Esophagus (tissue), 2 donors: ENCODE measurements at regions not wholly inside any gene's neighbourhood (a gene's known extent, or its start where the extent isn't known, plus 50 kb on each side); places are given as distances from the start of the nearest gene placed in this dataset.
A peak's percentile ranks its signal among the peaks of the same experiment; 100 is the strongest.

Experiments
- H3K27ac ChIP-seq, 2 donors: one replicate each; pipeline ENCODE4 v1.5.1; 2013; ENCODE audit warnings: low read depth in 2 of 2, mild to moderate bottlenecking in 2 of 2, inconsistent platforms in 1 of 2, low read length in 1 of 2, moderate library complexity in 1 of 2
- H3K27me3 ChIP-seq, 2 donors: one replicate each; pipeline ENCODE4 v1.6.1; 2013; ENCODE audit warnings: low read length in 2 of 2, control low read depth in 1 of 2, mild to moderate bottlenecking in 1 of 2; ENCODE audit not compliant: insufficient read depth in 2 of 2, control insufficient read depth in 1 of 2
- H3K36me3 ChIP-seq, 2 donors: one replicate each; pipeline ENCODE4 v1.6.1; 2013; ENCODE audit warnings: low read length in 1 of 2; ENCODE audit not compliant: control insufficient read depth in 2 of 2, insufficient read depth in 2 of 2
- H3K4me1 ChIP-seq, 2 donors: one replicate each; pipeline ENCODE4 v1.6.1; 2013; ENCODE audit warnings: low read length in 1 of 2; ENCODE audit not compliant: control insufficient read depth in 2 of 2, insufficient read depth in 2 of 2
- H3K4me3 ChIP-seq, 2 donors: one replicate each; pipeline ENCODE4 v1.5.1; 2013; ENCODE audit warnings: low read length in 2 of 2, mild to moderate bottlenecking in 2 of 2, low read depth in 1 of 2, moderate library complexity in 1 of 2
- H3K9me3 ChIP-seq, 2 donors: one replicate each; pipeline ENCODE4 v1.6.1; 2013; ENCODE audit warnings: mild to moderate bottlenecking in 2 of 2, low read depth in 1 of 2, low read length in 1 of 2, moderate library complexity in 1 of 2; ENCODE audit not compliant: control insufficient read depth in 2 of 2, insufficient read depth in 1 of 2
- WGBS, 2 donors: extraction: QIAGEN DNeasy Blood & Tissue Kit; methylation state at CpG; one replicate each; pipeline ENCODE4 v1.1.7; 2013; 5-methylcytosine and 5-hydroxymethylcytosine counted together
- donor health status: healthy with polysubstance abuse.
- donor health status: Bipolar disorder and iron deficiency.

DNA sequence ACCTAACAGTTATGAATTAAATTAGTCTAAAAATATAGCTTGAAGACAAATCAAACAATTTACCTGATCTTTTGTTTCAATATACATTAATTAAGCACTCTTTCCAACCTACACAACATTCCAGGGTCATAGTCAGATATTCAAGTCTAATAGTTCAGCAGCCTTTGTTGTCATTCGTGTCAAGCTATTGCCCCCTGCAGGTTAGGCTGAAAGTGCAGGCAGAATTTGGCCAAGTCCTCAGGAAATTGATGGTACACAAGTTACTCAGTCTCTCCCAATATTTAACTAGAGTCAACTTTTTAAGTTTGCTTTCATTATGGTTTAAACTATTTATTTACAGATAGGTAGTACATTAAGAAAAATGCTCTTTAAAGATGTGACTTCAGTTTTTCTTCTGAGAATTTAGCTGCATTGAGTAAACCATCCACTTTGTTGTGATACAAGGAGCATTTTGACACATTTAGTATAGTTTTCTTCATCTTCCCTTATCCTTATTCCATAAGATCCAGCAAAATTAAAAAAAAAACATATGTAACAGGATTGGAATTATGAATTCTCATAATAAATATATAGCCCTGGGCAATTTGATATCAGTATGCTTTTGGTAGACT lies 130.3 kb upstream of the DPYD start:
- 0 to 1% methylated on average over 1 of the region's 1 CpG for WGBS, 2 donors
- H3K27ac ChIP-seq = no peak overlapping the region
- H3K4me1 ChIP-seq = peaks cover 5 to 6% of the 10 kb centered on the region in 2 donors
- H3K9me3 ChIP-seq = peaks cover 0 to 5% of the 10 kb centered on the region in 2 donors
- H3K27me3 ChIP-seq = peaks cover 0 to 10% of the 10 kb centered on the region in 2 donors
- H3K36me3 ChIP-seq = no peaks in the 10 kb centered on the region
- no peak overlapping the region for H3K4me3 ChIP-seq

DNA sequence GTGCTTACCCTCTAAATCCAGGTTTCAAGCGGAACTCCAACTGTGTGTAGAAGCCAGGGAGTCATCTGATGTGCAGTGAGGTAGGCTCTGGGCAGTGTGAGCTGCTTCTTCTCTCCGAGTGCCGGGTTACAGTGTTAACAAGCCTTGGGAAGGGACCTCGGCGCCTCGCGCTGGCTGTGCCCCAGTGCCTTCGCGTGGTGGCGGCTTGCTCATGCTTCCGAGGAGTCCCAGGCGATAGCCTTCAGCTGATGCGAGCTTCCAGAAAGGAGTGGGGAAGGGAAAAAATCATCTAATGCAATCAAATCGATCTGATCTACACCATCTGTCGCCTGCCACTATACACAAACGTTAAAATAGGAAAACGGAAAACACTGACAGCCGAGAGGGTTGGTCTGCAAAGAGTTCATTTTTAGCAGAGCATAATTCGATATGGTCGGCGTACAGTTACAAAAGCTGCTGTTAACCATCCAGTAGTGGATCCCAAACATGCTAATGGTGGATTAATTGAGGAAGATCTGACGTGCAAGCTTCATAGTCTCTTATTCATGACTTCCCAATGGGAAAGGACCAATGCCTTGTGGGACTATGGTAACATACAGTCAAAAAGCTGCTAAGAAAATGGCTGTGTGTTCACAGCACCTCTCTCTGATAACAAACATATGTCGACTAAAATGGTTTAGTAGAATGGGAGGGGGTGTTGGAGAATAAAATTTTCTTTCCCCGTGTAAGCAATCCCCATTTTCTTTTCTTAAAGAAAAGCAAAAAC lies 128.7 kb upstream of the DPYD start:
- H3K4me1 ChIP-seq = peaks cover 11 to 13% of the 10 kb centered on the region in 2 donors
- 13 to 15% methylated on average over 24 of the region's 24 CpGs for WGBS, 2 donors
- no peaks in the 10 kb centered on the region for H3K36me3 ChIP-seq
- H3K27me3 ChIP-seq = peaks cover 0 to 21% of the 10 kb centered on the region in 2 donors
- peaks cover 0 to 5% of the 10 kb centered on the region in 2 donors for H3K9me3 ChIP-seq
- H3K4me3 ChIP-seq = no peak overlapping the region
- no peak overlapping the region for H3K27ac ChIP-seq

DNA sequence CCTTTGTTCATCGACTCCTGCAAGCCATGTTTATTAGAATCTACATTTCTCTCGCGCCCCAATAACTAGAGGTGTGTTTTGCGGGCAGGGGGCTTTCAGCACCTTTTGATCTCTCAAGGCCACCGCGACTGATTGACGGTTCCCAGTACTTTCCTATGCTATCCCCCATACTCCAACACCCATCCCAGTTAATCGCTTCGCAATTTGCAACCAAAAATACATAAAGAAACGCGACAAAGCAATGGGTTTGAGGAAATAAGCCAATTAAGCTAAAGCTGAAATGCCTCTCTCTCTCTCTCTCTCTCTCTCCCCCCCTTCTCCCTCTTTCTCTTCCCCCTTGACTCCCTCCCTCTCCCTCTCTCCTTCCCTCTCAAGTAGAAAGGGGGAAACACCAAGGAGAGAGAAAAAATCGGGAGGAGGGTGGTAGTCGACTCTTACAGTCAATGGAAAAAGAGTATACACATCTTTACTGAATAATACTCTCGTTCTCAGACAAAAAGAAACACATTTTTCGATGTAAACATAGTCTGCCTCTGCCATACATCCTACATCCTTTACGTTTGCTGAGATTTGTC lies 128.0 kb upstream of the DPYD start:
- H3K27ac ChIP-seq = no peak overlapping the region
- peaks cover 0 to 5% of the 10 kb centered on the region in 2 donors for H3K9me3 ChIP-seq
- H3K4me1 ChIP-seq = peaks cover 11 to 13% of the 10 kb centered on the region in 2 donors
- WGBS, 2 donors = 5 to 6% methylated on average over 16 of the region's 16 CpGs
- H3K27me3 ChIP-seq = peaks cover 0 to 24% of the 10 kb centered on the region in 2 donors
- H3K4me3 ChIP-seq = no peak overlapping the region
- no peaks in the 10 kb centered on the region for H3K36me3 ChIP-seq

DNA sequence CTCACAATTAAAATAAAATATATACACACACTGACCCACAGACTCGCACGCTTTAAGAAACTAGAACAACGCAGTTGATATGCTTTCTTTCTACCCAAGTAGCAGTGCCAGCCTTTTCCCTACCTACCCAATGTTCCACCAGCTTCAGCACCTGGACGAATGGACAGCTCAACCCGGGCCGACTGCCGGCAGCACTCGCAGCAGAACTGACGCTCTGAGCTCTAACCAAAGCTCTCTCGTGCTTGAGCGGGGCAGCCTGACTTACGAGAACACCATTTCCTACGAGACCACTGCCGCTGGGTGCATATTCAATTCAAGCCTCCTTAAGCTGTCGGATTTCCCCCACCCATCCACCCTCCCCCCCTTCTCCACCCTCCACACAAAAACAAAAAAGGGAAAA lies 127.4 kb upstream of the DPYD start:
- no peak overlapping the region for H3K4me3 ChIP-seq
- H3K27me3 ChIP-seq = peaks cover 0 to 21% of the 10 kb centered on the region in 2 donors
- H3K27ac ChIP-seq = no peak overlapping the region
- H3K4me1 ChIP-seq = peaks cover 6 to 11% of the 10 kb centered on the region in 2 donors
- H3K36me3 ChIP-seq = no peaks in the 10 kb centered on the region
- WGBS, 2 donors = 1 to 2% methylated on average over 15 of the region's 15 CpGs
- H3K9me3 ChIP-seq = peaks cover 0 to 5% of the 10 kb centered on the region in 2 donors

DNA sequence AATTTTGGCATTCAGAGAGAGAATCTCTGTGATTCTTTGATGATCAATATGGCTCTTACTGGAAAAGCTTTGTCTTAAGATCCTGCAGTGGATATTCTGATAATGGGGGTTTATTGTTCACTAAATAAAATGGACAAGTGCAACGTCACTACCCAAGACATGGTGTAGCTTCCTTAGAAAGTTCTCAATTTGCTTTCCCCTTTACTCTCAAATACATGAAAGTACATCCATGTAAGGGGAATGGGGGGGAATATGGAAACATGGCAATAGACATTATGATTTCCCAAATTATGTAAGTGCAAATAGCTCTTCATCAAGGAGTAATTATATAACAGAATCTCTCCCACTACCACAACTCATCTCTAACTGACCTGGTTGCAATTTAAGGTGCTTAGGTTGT lies 126.3 kb upstream of the DPYD start:
- H3K27ac ChIP-seq = no peak overlapping the region
- H3K4me3 ChIP-seq = no peak overlapping the region
- H3K27me3 ChIP-seq = peaks cover 0 to 21% of the 10 kb centered on the region in 2 donors
- 34 to 39% methylated on average over 1 of the region's 1 CpG for WGBS, 2 donors
- H3K9me3 ChIP-seq = peaks cover 0 to 5% of the 10 kb centered on the region in 2 donors
- peaks cover 6 to 10% of the 10 kb centered on the region in 2 donors for H3K4me1 ChIP-seq
- H3K36me3 ChIP-seq = no peaks in the 10 kb centered on the region

- peaks cover 0 to 5% of the 10 kb centered on the region in 2 donors for H3K9me3 ChIP-seq
- WGBS, 2 donors = 4 to 5% methylated on average over 51 of the region's 51 CpGs
- H3K36me3 ChIP-seq = no peaks in the 10 kb centered on the region
- H3K27ac ChIP-seq = no peak overlapping the region
- peaks cover 6 to 10% of the 10 kb centered on the region in 2 donors for H3K4me1 ChIP-seq
- peaks cover 0 to 21% of the 10 kb centered on the region in 2 donors for H3K27me3 ChIP-seq
- peak overlapping the region; percentile 20 to 49 for H3K4me3 ChIP-seq
These were observed 125.2 kb upstream of the DPYD start for GRCh38 chr1:98045767-98046641.

DNA sequence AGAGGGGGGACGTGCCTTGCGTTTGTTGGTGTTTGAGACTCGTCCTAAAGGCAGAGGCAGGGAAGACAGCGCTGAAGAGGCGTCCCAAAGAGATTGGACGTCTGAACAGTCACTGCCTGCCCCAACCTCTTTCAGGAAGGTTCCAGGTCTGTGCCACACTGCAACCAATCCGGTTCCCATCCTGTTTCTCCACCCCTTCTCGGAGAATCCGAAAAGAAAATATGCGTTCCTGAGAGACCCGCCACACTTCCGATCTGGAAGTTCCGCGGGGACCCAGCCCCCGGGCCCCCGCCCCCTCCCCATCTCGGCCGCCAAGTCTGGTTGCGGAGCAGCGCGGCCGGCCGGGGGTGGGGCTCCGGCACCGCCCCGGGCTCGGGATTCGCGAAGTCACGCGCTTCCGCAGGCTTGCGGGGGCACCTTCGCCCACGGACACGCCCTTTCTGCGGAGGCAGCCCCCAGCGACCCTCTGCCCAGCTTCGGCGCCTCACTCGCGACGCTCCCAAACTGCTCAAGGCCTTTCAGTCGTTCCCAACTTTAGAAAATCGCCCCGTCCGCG lies 124.5 kb upstream of the DPYD start:
- peaks cover 0 to 21% of the 10 kb centered on the region in 2 donors for H3K27me3 ChIP-seq
- WGBS, 2 donors = 2 to 3% methylated on average over 41 to 48 of the region's 48 CpGs
- no peak overlapping the region for H3K27ac ChIP-seq
- peaks cover 6 to 10% of the 10 kb centered on the region in 2 donors for H3K4me1 ChIP-seq
- no peaks in the 10 kb centered on the region for H3K36me3 ChIP-seq
- H3K9me3 ChIP-seq = peaks cover 0 to 5% of the 10 kb centered on the region in 2 donors
- peak overlapping the region; percentile 20 to 49 for H3K4me3 ChIP-seq

DNA sequence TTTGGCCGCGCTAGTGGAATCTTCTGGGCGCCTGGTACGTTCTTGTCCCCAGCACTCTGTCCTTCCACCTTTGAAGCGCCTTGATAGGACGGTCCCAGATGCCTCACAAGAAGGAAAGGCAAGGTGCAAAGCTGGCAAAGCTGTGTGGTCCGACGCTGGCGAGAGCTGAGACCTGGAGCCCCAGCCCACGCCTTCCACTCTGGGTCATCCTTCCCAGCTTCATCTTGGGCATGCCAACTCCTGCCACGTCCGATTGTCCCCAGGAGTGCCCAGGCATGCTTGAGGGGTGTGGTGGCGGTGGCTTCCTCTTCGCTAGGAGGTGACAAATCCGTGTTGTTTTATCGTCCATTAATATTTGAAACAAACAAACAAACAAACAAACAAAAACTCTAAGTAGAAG lies 123.9 kb upstream of the DPYD start:
- peaks cover 6 to 10% of the 10 kb centered on the region in 2 donors for H3K4me1 ChIP-seq
- peaks cover 0 to 21% of the 10 kb centered on the region in 2 donors for H3K27me3 ChIP-seq
- WGBS, 2 donors = 10 to 15% methylated on average over 16 of the region's 16 CpGs
- no peaks in the 10 kb centered on the region for H3K36me3 ChIP-seq
- H3K27ac ChIP-seq = no peak overlapping the region
- H3K9me3 ChIP-seq = peaks cover 0 to 5% of the 10 kb centered on the region in 2 donors
- peak overlapping the region in 1 of 2 donors; percentile 49 for H3K4me3 ChIP-seq
